GM13977 (cell line): ENCODE measurements at regions not wholly inside any gene's neighbourhood (a gene's known extent, or its start where the extent isn't known, plus 50 kb on each side); places are given as distances from the start of the nearest gene placed in this dataset.

ENCODE experiments used
- DNase-seq: peaks from one replicate; pipeline ENCODE4 v3.0.0; 2012; ENCODE audit warnings: low spot score
- CTCF ChIP-seq: IDR thresholded peaks from 2 replicates; pipeline ENCODE4 v1.5.1; 2012; ENCODE audit warnings: mild to moderate bottlenecking, control low read depth; ENCODE audit not compliant: insufficient read depth; ENCODE audit errors: extremely low read depth, missing control alignments
- in situ Hi-C: fragments of 300-500 bp; cut with MboI; formaldehyde crosslinking; loops from one replicate; pipeline ENCODE4 v1.12.0; 2022; ENCODE audit warnings: low sequenced_read_pairs, low pct_unique_long_range_greater_than_20kb, mixed read lengths, inconsistent platforms; ENCODE audit not compliant: unreplicated experiment

DNA sequence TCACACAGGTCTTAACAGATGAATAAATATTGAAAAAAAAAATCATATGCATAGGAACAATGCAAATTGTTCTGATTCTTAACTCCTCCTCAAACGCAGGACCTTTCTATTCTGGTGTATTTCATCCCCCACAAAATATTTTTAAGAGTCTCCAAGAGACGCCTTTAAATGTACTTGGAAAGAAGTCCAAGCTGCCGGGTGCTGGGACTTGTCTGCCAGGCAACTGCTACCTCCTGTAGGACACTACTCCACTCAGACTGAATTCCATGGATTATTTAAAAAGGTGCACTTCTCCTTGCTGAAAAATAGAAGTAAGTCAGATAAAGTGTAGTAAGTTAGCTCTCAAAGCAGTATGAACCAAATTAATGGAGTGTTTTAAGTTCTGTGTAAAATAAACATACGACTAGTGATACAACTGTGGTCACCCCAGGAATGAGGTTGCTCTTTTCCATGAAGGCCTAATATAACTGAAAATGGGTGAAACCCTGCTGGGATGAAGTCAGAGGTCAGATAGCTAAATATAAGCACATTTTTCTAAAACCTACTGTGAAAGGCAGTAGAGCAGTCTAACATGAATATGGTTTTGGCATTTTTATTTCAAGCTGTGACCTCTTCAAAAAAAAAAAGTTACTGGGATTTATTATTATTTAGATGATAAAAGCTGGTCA, 189.2 kb upstream of the PBX1 start:
- in situ Hi-C loops, result no loop called here
- TF ChIP-seq CTCF, result no peak
- no peak for DNase-seq

DNA sequence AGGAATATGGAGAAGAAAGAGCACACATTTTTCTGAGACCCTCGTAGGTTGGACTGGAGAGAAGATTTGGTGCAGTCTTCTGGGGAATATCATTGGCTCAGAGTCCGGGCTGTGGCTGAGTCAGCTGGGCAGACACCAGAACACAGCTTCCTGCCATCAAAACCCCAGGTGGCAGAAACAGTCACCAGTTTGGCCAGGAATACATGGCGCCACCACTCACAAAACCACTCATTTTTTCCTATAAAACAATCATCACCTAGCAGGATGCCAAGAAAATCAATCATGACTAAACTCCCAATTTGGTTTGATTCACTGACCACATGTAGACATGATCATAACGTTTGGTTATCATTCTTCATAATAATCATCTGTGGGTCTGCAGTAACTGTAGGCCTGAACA, 178.1 kb upstream of the PBX1 start:
- in situ Hi-C loops, result no loop called here
- DNase-seq, result no peak
- TF ChIP-seq CTCF, result no peak

DNA sequence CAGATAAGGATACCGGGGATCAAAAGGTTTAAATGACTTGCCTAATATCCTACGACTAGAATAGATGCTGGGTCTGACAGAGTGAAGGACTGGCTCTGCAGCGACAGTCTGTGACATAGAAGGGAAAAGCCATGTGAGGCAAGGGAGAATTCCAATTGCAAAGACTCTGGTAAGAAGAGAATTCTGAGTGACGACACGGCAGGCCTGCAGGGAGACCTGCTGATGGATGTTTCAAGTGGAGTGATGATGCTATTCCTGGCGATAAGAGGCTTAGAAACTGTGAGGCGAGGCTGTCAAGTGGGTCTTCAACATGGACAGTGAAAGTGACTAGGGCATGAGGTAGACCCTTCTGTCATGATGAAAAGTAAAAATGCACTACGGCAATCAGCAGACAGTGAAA, 176.6 kb upstream of the PBX1 start:
- no peak for DNase-seq
- in situ Hi-C loops, result no loop called here
- no peak for TF ChIP-seq CTCF

DNA sequence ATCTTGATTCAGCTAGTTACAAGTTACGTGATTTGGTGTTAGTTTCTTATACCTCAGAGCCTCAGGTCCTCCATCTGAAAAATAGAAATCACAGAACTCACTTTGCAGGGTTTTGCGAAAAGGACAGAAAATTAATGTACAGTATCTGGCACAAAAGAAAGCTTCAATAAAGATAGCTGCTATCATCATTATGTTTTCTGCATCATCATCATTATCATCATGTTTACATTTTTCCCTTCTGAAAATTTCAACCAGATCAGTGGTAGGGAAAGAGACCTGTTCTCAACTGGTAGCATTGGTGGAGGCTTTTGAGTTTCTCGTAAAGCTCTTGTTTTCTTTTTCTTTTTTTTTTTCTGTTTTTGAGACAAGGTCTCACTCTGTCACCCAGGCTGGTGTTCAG, 174.7 kb upstream of the PBX1 start:
- no peak for TF ChIP-seq CTCF
- in situ Hi-C loops, result no loop called here
- DNase-seq, result no peak

GRCh38 chr1:164417016-164417704, 141.8 kb upstream of the PBX1 start:
- no peak for DNase-seq
- in situ Hi-C loops, result no loop called here
- TF ChIP-seq CTCF, result no peak

DNA sequence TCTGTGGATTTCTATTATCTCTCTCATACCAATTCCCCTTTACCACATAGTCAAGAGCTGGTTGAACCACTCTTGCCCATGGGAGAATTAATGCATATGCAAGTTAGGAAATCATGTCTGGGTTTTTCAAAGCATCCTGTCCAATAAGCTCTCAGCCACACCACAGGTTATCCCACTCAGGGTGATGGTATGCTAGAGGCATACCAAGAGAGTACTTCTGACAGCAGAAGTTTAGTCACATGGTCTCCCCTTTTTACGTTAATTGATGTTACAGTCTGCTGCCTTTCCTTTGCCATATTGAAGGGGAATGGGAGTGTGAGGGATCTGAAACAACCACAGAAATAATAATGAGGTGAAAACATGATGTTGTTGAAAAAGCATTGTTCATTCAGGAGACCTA, 135.8 kb upstream of the PBX1 start:
- in situ Hi-C loops, result no loop called here
- no peak for DNase-seq
- no peak for TF ChIP-seq CTCF
